ENCODE measurements at regions not wholly inside any gene's neighbourhood (a gene's known extent, or its start where the extent isn't known, plus 50 kb on each side); places are given as distances from the start of the nearest gene placed in this dataset.

DNA sequence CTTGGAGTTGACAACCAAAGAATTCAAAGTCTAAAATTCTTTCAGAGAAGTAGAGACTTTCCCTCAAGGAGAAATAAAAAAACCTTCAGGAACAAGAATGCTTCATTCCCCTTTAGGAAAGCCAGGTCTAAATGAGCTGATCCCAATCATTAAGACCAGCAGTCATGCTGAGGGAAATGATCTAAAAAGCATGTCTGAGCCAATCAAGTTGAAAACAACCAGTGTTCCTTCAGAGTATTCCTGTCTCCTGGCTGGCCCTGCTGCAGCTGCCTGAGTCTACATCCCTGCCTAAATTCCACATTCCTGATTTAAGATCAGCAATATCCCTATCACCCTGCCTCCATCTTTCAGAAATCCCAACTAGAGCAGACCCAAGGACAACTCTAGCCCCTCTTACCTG is 244.5 kb downstream of the PLK2 start:
- no peak for DNase-seq (ENCODE audit: extremely low read depth, low read depth)
- TF ChIP-seq, protein P1, sequence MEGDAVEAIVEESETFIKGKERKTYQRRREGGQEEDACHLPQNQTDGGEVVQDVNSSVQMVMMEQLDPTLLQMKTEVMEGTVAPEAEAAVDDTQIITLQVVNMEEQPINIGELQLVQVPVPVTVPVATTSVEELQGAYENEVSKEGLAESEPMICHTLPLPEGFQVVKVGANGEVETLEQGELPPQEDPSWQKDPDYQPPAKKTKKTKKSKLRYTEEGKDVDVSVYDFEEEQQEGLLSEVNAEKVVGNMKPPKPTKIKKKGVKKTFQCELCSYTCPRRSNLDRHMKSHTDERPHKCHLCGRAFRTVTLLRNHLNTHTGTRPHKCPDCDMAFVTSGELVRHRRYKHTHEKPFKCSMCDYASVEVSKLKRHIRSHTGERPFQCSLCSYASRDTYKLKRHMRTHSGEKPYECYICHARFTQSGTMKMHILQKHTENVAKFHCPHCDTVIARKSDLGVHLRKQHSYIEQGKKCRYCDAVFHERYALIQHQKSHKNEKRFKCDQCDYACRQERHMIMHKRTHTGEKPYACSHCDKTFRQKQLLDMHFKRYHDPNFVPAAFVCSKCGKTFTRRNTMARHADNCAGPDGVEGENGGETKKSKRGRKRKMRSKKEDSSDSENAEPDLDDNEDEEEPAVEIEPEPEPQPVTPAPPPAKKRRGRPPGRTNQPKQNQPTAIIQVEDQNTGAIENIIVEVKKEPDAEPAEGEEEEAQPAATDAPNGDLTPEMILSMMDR (IDR thresholded peaks at IDR 0.05; ENCODE audit: low read depth, low read length), result no peak

DNA sequence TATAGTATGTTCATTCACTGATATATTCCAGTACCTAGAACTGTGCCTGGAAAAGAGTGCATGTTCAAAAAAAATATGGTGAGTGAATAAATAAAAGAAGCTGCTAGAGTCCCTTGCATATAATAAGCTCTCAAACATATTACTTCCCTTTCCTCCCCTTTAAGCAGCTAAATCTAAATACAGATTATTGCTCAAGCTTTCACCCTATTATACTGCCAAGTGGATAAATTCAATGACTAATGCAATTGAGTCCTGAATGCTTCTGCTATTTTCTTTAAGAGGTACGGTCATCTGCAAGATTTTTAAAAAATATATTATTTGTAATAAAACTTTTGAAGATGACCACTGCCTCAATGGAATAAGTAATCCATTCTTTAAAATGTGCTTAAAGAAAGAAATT is 248.4 kb downstream of the PLK2 start:
- DNase-seq (ENCODE audit: extremely low read depth, low read depth), result no peak
- TF ChIP-seq, protein P1 (IDR thresholded peaks at IDR 0.05; ENCODE audit: low read depth, low read length), result no peak

DNA sequence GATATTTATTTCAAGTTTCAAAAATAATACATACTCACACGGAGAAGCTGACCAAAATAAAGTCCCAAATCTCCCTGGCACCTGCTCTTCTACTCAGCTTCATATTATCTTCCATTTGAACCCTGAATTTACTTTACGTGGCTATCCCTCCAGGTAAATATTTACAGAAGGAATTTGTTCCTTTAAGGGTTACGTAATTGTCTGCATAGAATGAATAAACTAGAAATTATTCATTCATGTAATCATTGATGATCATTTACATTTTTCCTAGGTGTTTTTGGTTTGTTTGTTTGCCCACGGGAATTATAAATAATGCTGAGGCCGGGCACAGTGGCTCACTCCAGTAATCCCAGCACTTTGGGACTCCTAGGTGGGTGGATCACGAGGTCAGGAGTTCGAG is 251.2 kb downstream of the PLK2 start:
- TF ChIP-seq, protein P1 (IDR thresholded peaks at IDR 0.05; ENCODE audit: low read depth, low read length), result no peak
- DNase-seq (ENCODE audit: extremely low read depth, low read depth), result no peak

DNA sequence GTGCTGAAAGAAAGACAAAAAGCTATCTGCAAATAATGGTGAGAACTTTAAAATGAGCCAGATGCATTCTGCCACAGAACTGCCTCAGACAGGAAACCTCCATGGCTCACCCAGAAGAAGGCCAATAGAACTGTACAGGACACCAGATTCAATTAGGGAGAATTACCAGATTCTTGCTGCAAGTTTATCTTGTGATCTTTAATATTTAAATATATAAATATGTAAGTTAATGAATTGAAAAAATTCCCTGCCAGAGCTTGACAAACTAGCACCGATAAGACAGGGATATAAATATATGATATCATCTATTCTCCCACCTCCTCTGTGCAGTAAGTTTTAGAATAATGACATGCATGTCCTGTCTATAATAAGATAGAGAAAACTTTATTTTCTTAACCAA is 252.8 kb downstream of the PLK2 start:
- no peak for DNase-seq (ENCODE audit: extremely low read depth, low read depth)
- TF ChIP-seq, protein P1 (IDR thresholded peaks at IDR 0.05; ENCODE audit: low read depth, low read length), result no peak

DNA sequence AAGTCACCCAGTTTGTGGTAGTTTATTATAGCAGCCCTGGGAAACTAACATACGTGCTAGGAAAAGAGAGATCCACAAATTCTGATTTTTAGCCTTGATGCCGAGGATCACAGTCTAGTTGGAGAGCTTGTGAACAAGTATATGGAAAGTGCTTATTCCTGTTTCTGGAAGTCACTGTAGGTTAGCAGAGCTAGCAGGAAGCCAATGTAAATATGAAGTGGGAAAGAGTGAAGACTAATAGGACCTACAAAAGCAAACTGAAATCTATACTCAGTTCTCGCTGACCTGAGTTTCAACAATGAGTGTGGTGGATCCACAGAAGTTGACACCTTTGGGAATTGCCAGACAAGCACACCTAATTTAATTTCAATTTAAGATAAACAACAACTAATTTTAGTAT is 254.9 kb downstream of the PLK2 start:
- TF ChIP-seq, protein P1 (IDR thresholded peaks at IDR 0.05; ENCODE audit: low read depth, low read length), result no peak
- DNase-seq (ENCODE audit: extremely low read depth, low read depth), result no peak

DNA sequence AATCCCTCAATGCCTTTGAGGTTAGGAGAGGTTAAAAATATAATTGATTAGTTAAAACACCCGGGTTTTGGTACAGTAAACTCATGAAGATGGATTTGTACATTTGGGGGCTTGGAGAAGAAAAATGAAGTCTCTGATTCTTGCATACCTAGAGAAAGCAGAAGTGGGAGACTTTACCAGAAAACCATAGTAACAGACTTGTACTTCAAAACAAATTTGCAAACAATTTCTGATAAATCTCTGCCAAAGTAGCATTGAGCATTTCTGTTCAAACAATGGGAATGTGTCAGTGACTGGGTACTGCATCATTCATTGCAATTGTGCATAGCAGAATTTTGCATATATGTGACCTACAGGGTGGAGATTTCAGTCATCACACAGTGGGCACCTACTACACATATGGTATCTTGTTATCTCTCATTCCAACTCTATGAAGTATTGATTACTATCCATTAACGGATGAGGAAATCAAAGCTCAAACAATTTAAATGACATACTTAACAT is 256.9 kb downstream of the PLK2 start:
- no peak for DNase-seq (ENCODE audit: extremely low read depth, low read depth)
- TF ChIP-seq, protein P1 (IDR thresholded peaks at IDR 0.05; ENCODE audit: low read depth, low read length), result no peak

DNA sequence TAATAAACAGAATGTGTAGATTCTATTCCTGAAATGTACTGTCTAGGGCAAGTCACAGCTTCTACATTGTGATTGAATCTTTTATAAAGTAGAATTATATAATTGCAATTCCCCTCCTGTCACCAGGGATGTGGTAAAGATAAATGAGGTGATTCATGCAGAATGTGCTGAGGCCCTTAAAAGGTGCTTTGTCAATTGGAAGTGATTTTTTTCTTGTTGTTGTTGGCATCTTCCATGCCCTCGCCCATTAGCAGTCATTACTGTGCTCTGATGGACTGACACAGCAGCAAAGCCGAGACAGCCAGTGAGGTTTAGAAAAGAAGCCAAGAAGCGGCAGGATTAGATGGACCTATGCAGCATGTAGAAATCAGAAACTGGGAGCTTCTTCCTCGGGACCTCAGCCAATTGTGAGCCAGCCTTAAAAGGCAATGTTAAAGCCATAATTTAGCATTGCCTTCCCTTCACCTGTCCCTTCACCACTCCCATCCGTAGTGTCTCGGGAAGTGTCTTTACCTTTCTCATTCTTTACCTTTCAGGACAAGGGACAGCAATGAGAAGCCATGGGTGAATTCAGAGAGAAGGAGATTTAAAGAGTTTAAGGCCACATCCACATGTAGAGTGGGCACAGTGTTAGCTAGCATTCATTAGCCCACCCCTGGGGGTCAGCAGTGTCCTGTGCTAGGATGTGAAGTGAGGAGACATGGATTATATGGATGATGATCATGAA is 257.8 kb downstream of the PLK2 start:
- TF ChIP-seq, protein P1 (IDR thresholded peaks at IDR 0.05; ENCODE audit: low read depth, low read length), result no peak
- no peak for DNase-seq (ENCODE audit: extremely low read depth, low read depth)

Data from AG09319 (cell line).